SU-DHL-6 (cell line): ENCODE measurements at regions not wholly inside any gene's neighbourhood (a gene's known extent, or its start where the extent isn't known, plus 50 kb on each side); places are given as distances from the start of the nearest gene placed in this dataset.

Source experiments
- H2AFZ ChIP-seq: fragments of 200-600 bp; sonication (generic); 2 replicates; pipeline ENCODE4 v1.6.1; 2014; ENCODE audit warnings: low read depth, mild to moderate bottlenecking, moderate library complexity, mixed read lengths, antibody characterized with exemption, low read length; ENCODE audit not compliant: severe bottlenecking
- H3F3A ChIP-seq: fragments of 200-600 bp; shearing (Covaris generic); 2 replicates; pipeline ENCODE4 v1.6.0; 2016; ENCODE audit warnings: antibody characterized with exemption, mild to moderate bottlenecking; ENCODE audit not compliant: insufficient read depth
- H3K27ac ChIP-seq: fragments of 200-600 bp; sonication (generic); 2 replicates; pipeline ENCODE4 v1.5.1; 2016; ENCODE audit warnings: low read depth, mild to moderate bottlenecking, low read length, moderate library complexity, mixed read lengths
- H3K27me3 ChIP-seq: fragments of 200-600 bp; sonication (generic), shearing (Covaris generic); 2 replicates; pipeline ENCODE4 v1.6.0; 2014; ENCODE audit warnings: mild to moderate bottlenecking, low read length
- H3K36me3 ChIP-seq: fragments of 200-600 bp; sonication (generic); 2 replicates; pipeline ENCODE4 v1.6.1; 2014; ENCODE audit warnings: mild to moderate bottlenecking, low read length, mixed read lengths
- H3K4me2 ChIP-seq: fragments of 300-600, 200-600 bp; shearing (Covaris generic), sonication (generic); 2 replicates; pipeline ENCODE4 v1.6.0; 2014; ENCODE audit warnings: low read length, low read depth, mild to moderate bottlenecking; ENCODE audit not compliant: poor library complexity, severe bottlenecking
- H3K4me3 ChIP-seq: fragments of 200-600 bp; sonication (generic); 2 replicates; pipeline ENCODE4 v1.5.1; 2014; ENCODE audit warnings: antibody characterized with exemption, low read length, mild to moderate bottlenecking, mixed read lengths; ENCODE audit not compliant: insufficient read depth, poor library complexity, severe bottlenecking
- H3K79me2 ChIP-seq: fragments of 200-600 bp; sonication (generic); 2 replicates; pipeline ENCODE4 v1.6.1; 2014; ENCODE audit warnings: mild to moderate bottlenecking, low read length, moderate library complexity; ENCODE audit not compliant: insufficient read depth
- H3K9ac ChIP-seq: fragments of 200-600 bp; sonication (generic); 2 replicates; pipeline ENCODE4 v1.7.0; 2014; ENCODE audit warnings: mild to moderate bottlenecking, low read length
- H3K9me2 ChIP-seq: fragments of 200-600 bp; sonication (generic); replicated peaks from 2 replicates; pipeline ENCODE4 v1.6.1; 2014; ENCODE audit warnings: low read length; ENCODE audit not compliant: insufficient read depth
- H3K9me3 ChIP-seq: fragments of 200-600 bp; sonication (generic); 2 replicates; pipeline ENCODE4 v1.6.1; 2014; ENCODE audit warnings: low read length, mixed read lengths; ENCODE audit not compliant: insufficient read depth
- H4K20me1 ChIP-seq: fragments of 200-600 bp; sonication (generic); 2 replicates; pipeline ENCODE4 v1.6.1; 2014; ENCODE audit warnings: low read depth, mild to moderate bottlenecking, antibody characterized with exemption, low read length, moderate library complexity, mixed read lengths
- CTCF ChIP-seq: fragments of 200-600 bp; sonication (generic); IDR thresholded peaks from one replicate; pipeline ENCODE4 v1.5.1; 2017; ENCODE audit warnings: antibody characterized with exemption, mild to moderate bottlenecking, low read length, moderate library complexity; ENCODE audit not compliant: insufficient read depth, poor library complexity, severe bottlenecking
- EZH2phosphoT487 ChIP-seq: fragments of 200-600 bp; sonication (generic), shearing (Covaris generic); conservative IDR thresholded peaks from 2 replicates; pipeline ENCODE4 v1.6.1; 2018; ENCODE audit warnings: mild to moderate bottlenecking, antibody characterized with exemption, low read length, moderate library complexity, mixed read lengths

GRCh38 chr5:124872086-124872485 lies 125.6 kb upstream of the ZNF608 start:
- Histone ChIP-seq H3K9ac (no peak overlapping the region), H3K4me2 (no peak overlapping the region), H3K27me3 (no peaks in the 10 kb centered on the region), H2AFZ (no peak overlapping the region), H3K79me2 (no peaks in the 10 kb centered on the region), H3K9me2 (no peaks in the 10 kb centered on the region), H3F3A (no peaks in the 10 kb centered on the region), H3K4me3 (no peak overlapping the region), H4K20me1 (no peaks in the 10 kb centered on the region), H3K36me3 (no peaks in the 10 kb centered on the region), H3K9me3 (no peaks in the 10 kb centered on the region), H3K27ac (no peak overlapping the region)
- no peak for TF ChIP-seq CTCF

GRCh38 chr5:124872615-124873014 lies 126.2 kb upstream of the ZNF608 start:
- TF ChIP-seq EZH2phosphoT487: no peak
- Histone ChIP-seq H3F3A (no peaks in the 10 kb centered on the region), H3K9me2 (no peaks in the 10 kb centered on the region), H3K9ac (no peak overlapping the region), H3K9me3 (no peaks in the 10 kb centered on the region), H3K79me2 (no peaks in the 10 kb centered on the region), H3K27me3 (no peaks in the 10 kb centered on the region), H2AFZ (no peak overlapping the region), H4K20me1 (no peaks in the 10 kb centered on the region), H3K36me3 (no peaks in the 10 kb centered on the region), H3K4me3 (no peak overlapping the region), H3K4me2 (no peak overlapping the region), H3K27ac (no peak overlapping the region)

- TF ChIP-seq EZH2phosphoT487: no peak
- TF ChIP-seq CTCF: no peak
- Histone ChIP-seq H3K4me2 (no peak overlapping the region), H3K79me2 (no peaks in the 10 kb centered on the region)
Measured at GRCh38 chr5:124873188-124873587, 126.7 kb upstream of the ZNF608 start.

GRCh38 chr5:124873713-124874112 lies 127.3 kb upstream of the ZNF608 start:
- no peaks in the 10 kb centered on the region for H3K9me2 ChIP-seq
- TF ChIP-seq EZH2phosphoT487 (no peak), CTCF (no peak)
- H3K9ac ChIP-seq: no peak overlapping the region
- no peaks in the 10 kb centered on the region for H4K20me1 ChIP-seq
- H3K4me3 ChIP-seq: no peak overlapping the region
- no peaks in the 10 kb centered on the region for H3K9me3 ChIP-seq
- no peak overlapping the region for H2AFZ ChIP-seq
- H3K79me2 ChIP-seq: no peaks in the 10 kb centered on the region
- H3K27me3 ChIP-seq: no peaks in the 10 kb centered on the region
- H3K27ac ChIP-seq: no peak overlapping the region
- H3K36me3 ChIP-seq: no peaks in the 10 kb centered on the region
- H3K4me2 ChIP-seq: no peak overlapping the region
- no peaks in the 10 kb centered on the region for H3F3A ChIP-seq

More at GRCh38 chr5:124873188-124873587, 126.7 kb upstream of the ZNF608 start:
- Histone ChIP-seq H3K9ac (no peak overlapping the region), H3K9me3 (no peaks in the 10 kb centered on the region), H3K27me3 (no peaks in the 10 kb centered on the region), H3F3A (no peaks in the 10 kb centered on the region), H4K20me1 (no peaks in the 10 kb centered on the region), H3K27ac (no peak overlapping the region), H3K9me2 (no peaks in the 10 kb centered on the region), H3K4me3 (no peak overlapping the region), H2AFZ (no peak overlapping the region), H3K36me3 (no peaks in the 10 kb centered on the region)
